ENCODE measurements at regions not wholly inside any gene's neighbourhood (a gene's known extent, or its start where the extent isn't known, plus 50 kb on each side); places are given as distances from the start of the nearest gene placed in this dataset.

GRCh38 chr14:101399737-101400517 is 161.4 kb upstream of the DIO3 start:
- ATAC-seq (no peak), DNase-seq (ENCODE audit: low read depth, low spot score) (no peak)
- Histone ChIP-seq H4K20me1 (ENCODE audit: insufficient read depth) (no peaks in the 10 kb centered on the region), H3K27ac (ENCODE audit: low read depth, low read length) (no peak overlapping the region), H3K4me3 (replicated peaks in 1 of 2; ENCODE audit: low read depth in 1 of 2, low read length in 2 of 2) (no peak overlapping the region), H3K4me2 (ENCODE audit: low read length) (no peak overlapping the region), H3K36me3 (ENCODE audit: control insufficient read depth in 1 of 2, insufficient read depth in 2 of 2, low read length in 2 of 2) (no peaks in the 10 kb centered on the region), H3K9ac (ENCODE audit: low read length) (no peak overlapping the region), H3K9me2 (ENCODE audit: insufficient read depth) (no peaks in the 10 kb centered on the region), H2AFZ (ENCODE audit: low read depth, low read length, poor library complexity, severe bottlenecking) (no peak overlapping the region), H3K9me3 (ENCODE audit: control insufficient read depth in 1 of 2, insufficient read depth in 1 of 2, low read depth in 1 of 2, low read length in 2 of 2) (no peaks in the 10 kb centered on the region), H3K27me3 (ENCODE audit: insufficient read depth, low read length) (peaks cover 12% of the 10 kb centered on the region), H3K79me2 (ENCODE audit: insufficient read depth, low read length) (no peaks in the 10 kb centered on the region), H3K4me1 (ENCODE audit: control insufficient read depth in 1 of 2, insufficient read depth in 2 of 2, low read length in 2 of 2) (peaks cover 0 to 4% of the 10 kb centered on the region in 2 experiments; a peak in 1 of 4 replicates)
- no TSS peak for BruUV-seq (replicated peaks)
- POLR2A ChIA-PET: no interaction called here
- no peak for TF ChIP-seq CEBPB (IDR thresholded peaks at IDR 0.05; ENCODE audit: low read depth)
- no peak for TF ChIP-seq JUND (IDR thresholded peaks at IDR 0.05)
- no peak for TF ChIP-seq ZNF274 (IDR thresholded peaks at IDR 0.05; ENCODE audit: low read depth, low read length)
- no peak for TF ChIP-seq POLR2AphosphoS5 (IDR thresholded peaks at IDR 0.05; ENCODE audit: low read depth, low read length)
- no peak for TF ChIP-seq SRF (IDR thresholded peaks at IDR 0.05; ENCODE audit: low read depth)
- no peak for TF ChIP-seq CTCF (IDR thresholded peaks at IDR 0.05 in 2 of 3, conservative IDR thresholded peaks at IDR 0.05 in 1 of 3; ENCODE audit: borderline replicate concordance in 1 of 3, insufficient read depth in 1 of 3, low read depth in 2 of 3, low read length in 2 of 3)
- no peak for TF ChIP-seq ELF1 (IDR thresholded peaks at IDR 0.05; ENCODE audit: borderline replicate concordance, low read depth)
- no peak for TF ChIP-seq EZH2 (IDR thresholded peaks at IDR 0.05)
- no peak for TF ChIP-seq SP1 (IDR thresholded peaks at IDR 0.05; ENCODE audit: low read depth)
- TF ChIP-seq ATF3 (IDR thresholded peaks at IDR 0.05): no peak
- no peak for TF ChIP-seq EGR1 (IDR thresholded peaks at IDR 0.05; ENCODE audit: low read depth)
- no peak for TF ChIP-seq CBX3 (IDR thresholded peaks at IDR 0.05; ENCODE audit: low read depth)
- TF ChIP-seq YY1 (IDR thresholded peaks at IDR 0.05; ENCODE audit: extremely low read depth, insufficient replicate concordance, low read depth, low read length): no peak
- CTCF ChIA-PET: no interaction called here
- intact Hi-C loops (cut with micrococcal nuclease): no loop called here
- RAD21 ChIA-PET (ENCODE audit: low non-redundant PET in 1 of 2, low total read pairs in 2 of 2, uncharacterized antibody in 2 of 2, unreplicated experiment in 2 of 2): no interaction called here
